ENCODE measurements at regions not wholly inside any gene's neighbourhood (a gene's known extent, or its start where the extent isn't known, plus 50 kb on each side); places are given as distances from the start of the nearest gene placed in this dataset.

- TF ChIP-seq CTCF (conservative IDR thresholded peaks at IDR 0.05; ENCODE audit: low read length) (peak; percentile 70), EZH2phosphoT487 (IDR thresholded peaks at IDR 0.05; ENCODE audit: borderline replicate concordance, low read depth, low read length) (no peak)
These were observed 129.7 kb upstream of the CCND2 start for GRCh38 chr12:4143896-4144295.
